Thyroid gland (tissue), 4 donors: ENCODE measurements at regions not wholly inside any gene's neighbourhood (a gene's known extent, or its start where the extent isn't known, plus 50 kb on each side); places are given as distances from the start of the nearest gene placed in this dataset.

Source experiments
- DNase-seq, 2 donors: peaks; one replicate each; pipeline ENCODE4 v3.0.0-alpha.2; 2019
- H3K27ac ChIP-seq, 3 donors: fragments of 200-600 bp; sonication (generic); 1 replicate in 2 of 3; 2 replicates in 1 of 3; pipeline ENCODE4 v1.5.1; 2016 to 2019; ENCODE audit warnings: mild to moderate bottlenecking in 1 of 3, moderate library complexity in 1 of 3
- H3K27me3 ChIP-seq: fragments of 200-600 bp; sonication (generic); one replicate; pipeline ENCODE4 v1.5.1; 2019
- H3K36me3 ChIP-seq, 2 donors: fragments of 200-600 bp; sonication (generic); one replicate each; pipeline ENCODE4 v1.5.1; 2016 to 2019
- H3K4me1 ChIP-seq, 2 donors: fragments of 200-600 bp; sonication (generic); one replicate each; pipeline ENCODE4 v1.5.1; 2017 to 2019
- H3K4me3 ChIP-seq, 3 donors: fragments of 200-600 bp; sonication (generic); replicated peaks in 1 of 3; 1 replicate in 2 of 3; 2 replicates in 1 of 3; pipeline ENCODE4 v1.5.1; 2016; ENCODE audit warnings: mild to moderate bottlenecking in 1 of 3
- H3K9me3 ChIP-seq: fragments of 200-600 bp; sonication (generic); one replicate; pipeline ENCODE4 v1.5.1; 2017
- CTCF ChIP-seq, 6 experiments: fragments of 200-600 bp in 3 of 6; fragments of 450-650 bp in 3 of 6; sonication (generic) in 3 of 6; IDR thresholded peaks; one replicate each; pipeline ENCODE4 v1.5.1; 2016 to 2019; ENCODE audit warnings: antibody characterized with exemption in 6 of 6, mild to moderate bottlenecking in 2 of 6, inconsistent platforms in 1 of 6, moderate library complexity in 1 of 6
- POLR2A ChIP-seq, 2 donors: fragments of 450-650 bp; IDR thresholded peaks; one replicate each; pipeline ENCODE4 v1.6.1; 2017; ENCODE audit warnings: antibody characterized with exemption in 2 of 2, mild to moderate bottlenecking in 2 of 2, moderate library complexity in 1 of 2
- WGBS, 2 donors: methylation state at CpG; one replicate each; pipeline ENCODE4 v1.1.5; 2017; 5-methylcytosine and 5-hydroxymethylcytosine counted together
- intact Hi-C: fragments of 100-400 bp; cut with DNase I; formaldehyde crosslinking; loops from one replicate; pipeline ENCODE4 v1.15.1; 2023

GRCh38 chr3:46116996-46117395, 89.7 kb upstream of the XCR1 start:
- 88 to 89% methylated on average over 4 of the region's 4 CpGs for WGBS, 2 donors
- H3K4me3 ChIP-seq: no peak overlapping the region
- TF ChIP-seq POLR2A (IDR thresholded peaks at IDR 0.05): no peak
- no peak overlapping the region for H3K27ac ChIP-seq
- DNase-seq: no peak
- no peaks in the 10 kb centered on the region for H3K36me3 ChIP-seq
- H3K27me3 ChIP-seq: no peaks in the 10 kb centered on the region
- intact Hi-C loops: no loop called here
- no peaks in the 10 kb centered on the region for H3K4me1 ChIP-seq
- no peaks in the 10 kb centered on the region for H3K9me3 ChIP-seq

- no peaks in the 10 kb centered on the region for H3K36me3 ChIP-seq
- intact Hi-C loops: no loop called here
- H3K27me3 ChIP-seq: no peaks in the 10 kb centered on the region
- TF ChIP-seq CTCF (IDR thresholded peaks at IDR 0.05): no peak
- TF ChIP-seq POLR2A (IDR thresholded peaks at IDR 0.05): no peak
- no peak for DNase-seq
- H3K27ac ChIP-seq: no peak overlapping the region
- H3K4me1 ChIP-seq: peaks cover 0 to 8% of the 10 kb centered on the region in 2 donors
- 26 to 58% methylated on average over 1 of the region's 1 CpG for WGBS, 2 donors
- no peak overlapping the region for H3K4me3 ChIP-seq
- H3K9me3 ChIP-seq: no peaks in the 10 kb centered on the region
Measured at GRCh38 chr3:46114323-46114988, 87.2 kb upstream of the XCR1 start.

- Histone ChIP-seq H3K27ac (no peak overlapping the region), H3K36me3 (no peaks in the 10 kb centered on the region), H3K4me1 (peaks cover 0 to 8% of the 10 kb centered on the region in 2 donors), H3K4me3 (no peak overlapping the region), H3K9me3 (no peaks in the 10 kb centered on the region), H3K27me3 (no peaks in the 10 kb centered on the region)
- WGBS, 2 donors: 99 to 100% methylated on average over 4 of the region's 4 CpGs
- no peak for DNase-seq
- intact Hi-C loops: no loop called here
- TF ChIP-seq CTCF (IDR thresholded peaks at IDR 0.05) (no peak), POLR2A (IDR thresholded peaks at IDR 0.05) (no peak)
Measured at GRCh38 chr3:46113608-46114007, 86.3 kb upstream of the XCR1 start.

GRCh38 chr3:46112984-46113383, 85.7 kb upstream of the XCR1 start:
- H3K27me3 ChIP-seq: no peaks in the 10 kb centered on the region
- peaks cover 0 to 8% of the 10 kb centered on the region in 2 donors for H3K4me1 ChIP-seq
- intact Hi-C loops: no loop called here
- WGBS, 2 donors: 94 to 97% methylated on average over 3 of the region's 3 CpGs
- no peaks in the 10 kb centered on the region for H3K36me3 ChIP-seq
- no peak for TF ChIP-seq POLR2A (IDR thresholded peaks at IDR 0.05)
- TF ChIP-seq CTCF (IDR thresholded peaks at IDR 0.05): no peak
- no peak for DNase-seq
- no peak overlapping the region for H3K4me3 ChIP-seq
- H3K27ac ChIP-seq: no peak overlapping the region
- H3K9me3 ChIP-seq: no peaks in the 10 kb centered on the region

GRCh38 chr3:46112296-46112695, 85.0 kb upstream of the XCR1 start:
- H3K9me3 ChIP-seq: no peaks in the 10 kb centered on the region
- no peak overlapping the region for H3K4me3 ChIP-seq
- H3K4me1 ChIP-seq: peaks cover 0 to 8% of the 10 kb centered on the region in 2 donors
- WGBS, 2 donors: 79 to 88% methylated on average over 3 of the region's 3 CpGs
- intact Hi-C loops: no loop called here
- no peak overlapping the region for H3K27ac ChIP-seq
- no peaks in the 10 kb centered on the region for H3K27me3 ChIP-seq
- TF ChIP-seq CTCF (IDR thresholded peaks at IDR 0.05) (no peak), POLR2A (IDR thresholded peaks at IDR 0.05) (no peak)
- no peak for DNase-seq
- H3K36me3 ChIP-seq: no peaks in the 10 kb centered on the region
